ENCODE measurements at regions not wholly inside any gene's neighbourhood (a gene's known extent, or its start where the extent isn't known, plus 50 kb on each side); places are given as distances from the start of the nearest gene placed in this dataset.
"Not testable (repeated sequence)": the region's sequence is repeated elsewhere in the genome, so short reads cannot be mapped to it uniquely, and the experiment has no call there.

GRCh38 chr1:38652217-38652616 is 207.4 kb downstream of the RRAGC start:
- DNase-seq (ENCODE audit: low spot score) (no peak), ATAC-seq (no peak)
- Mint-ChIP-seq H3K4me3 (no peak overlapping the region), H3K27me3 (peaks cover 26 to 39% of the 10 kb centered on the region in 2 donors), H3K27ac (no peak overlapping the region), H3K36me3 (no peaks in the 10 kb centered on the region), H3K9me3 (no peaks in the 10 kb centered on the region), H3K4me1 (ENCODE audit: low read depth in 2 of 2) (no peaks in the 10 kb centered on the region)

GRCh38 chr1:38651669-38652068 is 207.9 kb downstream of the RRAGC start:
- H3K4me3 Mint-ChIP-seq = no peak overlapping the region
- H3K4me1 Mint-ChIP-seq (ENCODE audit: low read depth in 2 of 2) = no peaks in the 10 kb centered on the region
- DNase-seq (ENCODE audit: low spot score) (no peak), ATAC-seq (no peak)
- peaks cover 22 to 34% of the 10 kb centered on the region in 2 donors for H3K27me3 Mint-ChIP-seq
- no peaks in the 10 kb centered on the region for H3K36me3 Mint-ChIP-seq
- H3K27ac Mint-ChIP-seq = no peak overlapping the region
- no peaks in the 10 kb centered on the region for H3K9me3 Mint-ChIP-seq

- H3K4me3 Mint-ChIP-seq = no peak overlapping the region
- H3K27ac Mint-ChIP-seq = no peak overlapping the region
- H3K9me3 Mint-ChIP-seq = no peaks in the 10 kb centered on the region
- no peaks in the 10 kb centered on the region for H3K36me3 Mint-ChIP-seq
- DNase-seq (ENCODE audit: low spot score) (no peak), ATAC-seq (no peak)
- H3K4me1 Mint-ChIP-seq (ENCODE audit: low read depth in 2 of 2) = no peaks in the 10 kb centered on the region
- peaks cover 14 to 19% of the 10 kb centered on the region in 2 donors for H3K27me3 Mint-ChIP-seq
Observed at GRCh38 chr1:38648417-38648816, 211.2 kb downstream of the RRAGC start.

GRCh38 chr1:38647341-38647740 is 212.2 kb downstream of the RRAGC start:
- not testable (repeated sequence) for H3K9me3 Mint-ChIP-seq; H3K4me1 Mint-ChIP-seq (ENCODE audit: low read depth in 2 of 2); H3K4me3 Mint-ChIP-seq; H3K36me3 Mint-ChIP-seq; ATAC-seq; H3K27ac Mint-ChIP-seq
- peak; percentile 54 for DNase-seq (ENCODE audit: low spot score)
- H3K27me3 Mint-ChIP-seq = peaks cover 14 to 17% of the 10 kb centered on the region in 2 donors

GRCh38 chr1:38644092-38644491 is 215.5 kb downstream of the RRAGC start:
- no peaks in the 10 kb centered on the region for H3K4me1 Mint-ChIP-seq (ENCODE audit: low read depth in 2 of 2)
- peaks cover 17 to 19% of the 10 kb centered on the region in 2 donors for H3K27me3 Mint-ChIP-seq
- no peaks in the 10 kb centered on the region for H3K36me3 Mint-ChIP-seq
- DNase-seq (ENCODE audit: low spot score) = no peak
- ATAC-seq = no peak
- no peak overlapping the region for H3K4me3 Mint-ChIP-seq
- no peak overlapping the region for H3K27ac Mint-ChIP-seq
- peaks cover 7% of the 10 kb centered on the region for H3K9me3 Mint-ChIP-seq

- Mint-ChIP-seq H3K27ac (no peak overlapping the region), H3K36me3 (no peaks in the 10 kb centered on the region), H3K4me1 (ENCODE audit: low read depth in 2 of 2) (no peaks in the 10 kb centered on the region), H3K27me3 (peaks cover 19 to 36% of the 10 kb centered on the region in 2 donors), H3K4me3 (no peak overlapping the region), H3K9me3 (peaks cover 7% of the 10 kb centered on the region)
- DNase-seq (ENCODE audit: low spot score) (no peak), ATAC-seq (no peak)
Observed at GRCh38 chr1:38641661-38642060, 217.9 kb downstream of the RRAGC start.

- no peaks in the 10 kb centered on the region for H3K4me1 Mint-ChIP-seq (ENCODE audit: low read depth in 2 of 2)
- H3K4me3 Mint-ChIP-seq = no peak overlapping the region
- H3K27ac Mint-ChIP-seq = no peak overlapping the region
- H3K27me3 Mint-ChIP-seq = peaks cover 26 to 43% of the 10 kb centered on the region in 2 donors
- no peak for ATAC-seq
- no peaks in the 10 kb centered on the region for H3K36me3 Mint-ChIP-seq
- DNase-seq (ENCODE audit: low spot score) = no peak
- peaks cover 7% of the 10 kb centered on the region for H3K9me3 Mint-ChIP-seq
Observed at GRCh38 chr1:38640371-38640770, 219.2 kb downstream of the RRAGC start.

GRCh38 chr1:38628241-38628640 is 231.3 kb downstream of the RRAGC start:
- no peaks in the 10 kb centered on the region for H3K36me3 Mint-ChIP-seq
- peaks cover 31 to 34% of the 10 kb centered on the region in 2 donors for H3K27me3 Mint-ChIP-seq
- DNase-seq (ENCODE audit: low spot score) (no peak), ATAC-seq (no peak)
- H3K4me1 Mint-ChIP-seq (ENCODE audit: low read depth in 2 of 2) = no peaks in the 10 kb centered on the region
- no peaks in the 10 kb centered on the region for H3K9me3 Mint-ChIP-seq
- H3K4me3 Mint-ChIP-seq = no peak overlapping the region
- no peak overlapping the region for H3K27ac Mint-ChIP-seq

- Mint-ChIP-seq H3K4me1 (ENCODE audit: low read depth in 2 of 2) (no peaks in the 10 kb centered on the region), H3K27ac (no peak overlapping the region), H3K36me3 (no peaks in the 10 kb centered on the region), H3K9me3 (no peaks in the 10 kb centered on the region), H3K4me3 (no peak overlapping the region), H3K27me3 (peaks cover 12 to 27% of the 10 kb centered on the region in 2 donors)
- ATAC-seq = no peak
- DNase-seq (ENCODE audit: low spot score) = no peak
Observed at GRCh38 chr1:38625939-38626338, 233.6 kb downstream of the RRAGC start.

GRCh38 chr1:38624336-38625039 is 235.1 kb downstream of the RRAGC start:
- DNase-seq (ENCODE audit: low spot score) (no peak), ATAC-seq (no peak)
- no peak overlapping the region for H3K27ac Mint-ChIP-seq
- H3K4me3 Mint-ChIP-seq = no peak overlapping the region
- no peaks in the 10 kb centered on the region for H3K36me3 Mint-ChIP-seq
- no peaks in the 10 kb centered on the region for H3K4me1 Mint-ChIP-seq (ENCODE audit: low read depth in 2 of 2)
- peaks cover 1 to 23% of the 10 kb centered on the region in 2 donors for H3K27me3 Mint-ChIP-seq
- no peaks in the 10 kb centered on the region for H3K9me3 Mint-ChIP-seq

GRCh38 chr1:38623529-38623928 is 236.0 kb downstream of the RRAGC start:
- no peaks in the 10 kb centered on the region for H3K4me1 Mint-ChIP-seq (ENCODE audit: low read depth in 2 of 2)
- no peaks in the 10 kb centered on the region for H3K9me3 Mint-ChIP-seq
- H3K27ac Mint-ChIP-seq = no peak overlapping the region
- H3K4me3 Mint-ChIP-seq = no peak overlapping the region
- no peak for DNase-seq (ENCODE audit: low spot score)
- H3K36me3 Mint-ChIP-seq = no peaks in the 10 kb centered on the region
- H3K27me3 Mint-ChIP-seq = peaks cover 6 to 25% of the 10 kb centered on the region in 2 donors
- ATAC-seq = no peak

GRCh38 chr1:38622197-38622596 is 237.4 kb downstream of the RRAGC start:
- Mint-ChIP-seq H3K4me1 (ENCODE audit: low read depth in 2 of 2) (no peaks in the 10 kb centered on the region), H3K4me3 (no peak overlapping the region), H3K36me3 (no peaks in the 10 kb centered on the region), H3K9me3 (no peaks in the 10 kb centered on the region), H3K27me3 (peaks cover 14 to 28% of the 10 kb centered on the region in 2 donors), H3K27ac (no peak overlapping the region)
- DNase-seq (ENCODE audit: low spot score) (no peak), ATAC-seq (no peak)

- Mint-ChIP-seq H3K9me3 (no peaks in the 10 kb centered on the region), H3K36me3 (no peaks in the 10 kb centered on the region), H3K4me3 (no peak overlapping the region), H3K27me3 (peaks cover 22 to 26% of the 10 kb centered on the region in 2 donors), H3K4me1 (ENCODE audit: low read depth in 2 of 2) (no peaks in the 10 kb centered on the region), H3K27ac (no peak overlapping the region)
- DNase-seq (ENCODE audit: low spot score) (no peak), ATAC-seq (no peak)
Observed at GRCh38 chr1:38616846-38617245, 242.7 kb downstream of the RRAGC start.

- no peak overlapping the region for H3K4me3 Mint-ChIP-seq
- ATAC-seq = no peak
- H3K4me1 Mint-ChIP-seq (ENCODE audit: low read depth in 2 of 2) = no peaks in the 10 kb centered on the region
- peaks cover 22 to 23% of the 10 kb centered on the region in 2 donors for H3K27me3 Mint-ChIP-seq
- H3K36me3 Mint-ChIP-seq = no peaks in the 10 kb centered on the region
- H3K9me3 Mint-ChIP-seq = no peaks in the 10 kb centered on the region
- H3K27ac Mint-ChIP-seq = no peak overlapping the region
- no peak for DNase-seq (ENCODE audit: low spot score)
Observed at GRCh38 chr1:38615680-38616079, 243.9 kb downstream of the RRAGC start.

GRCh38 chr1:38614861-38615260 is 244.7 kb downstream of the RRAGC start:
- DNase-seq (ENCODE audit: low spot score) (no peak), ATAC-seq (no peak)
- H3K4me3 Mint-ChIP-seq = no peak overlapping the region
- no peaks in the 10 kb centered on the region for H3K9me3 Mint-ChIP-seq
- H3K4me1 Mint-ChIP-seq (ENCODE audit: low read depth in 2 of 2) = no peaks in the 10 kb centered on the region
- no peak overlapping the region for H3K27ac Mint-ChIP-seq
- H3K27me3 Mint-ChIP-seq = peaks cover 22 to 24% of the 10 kb centered on the region in 2 donors
- no peaks in the 10 kb centered on the region for H3K36me3 Mint-ChIP-seq
